OCI-LY1 (cell line): ENCODE measurements at regions not wholly inside any gene's neighbourhood (a gene's known extent, or its start where the extent isn't known, plus 50 kb on each side); places are given as distances from the start of the nearest gene placed in this dataset.

Experiments used
- CTCF ChIP-seq: fragments of 200-600 bp; sonication (generic), shearing (Covaris generic); IDR thresholded peaks from 2 replicates; pipeline ENCODE4 v1.5.1; 2017; ENCODE audit warnings: mild to moderate bottlenecking, antibody characterized with exemption, low read length, moderate library complexity, mixed read lengths
- EZH2 ChIP-seq: fragments of 200-600 bp; sonication (generic), shearing (Covaris generic); IDR thresholded peaks from 2 replicates; pipeline ENCODE4 v1.8.0; 2017; ENCODE audit warnings: borderline replicate concordance, mixed run types, mild to moderate bottlenecking, antibody characterized with exemption, low read length, moderate library complexity, mixed read lengths

DNA sequence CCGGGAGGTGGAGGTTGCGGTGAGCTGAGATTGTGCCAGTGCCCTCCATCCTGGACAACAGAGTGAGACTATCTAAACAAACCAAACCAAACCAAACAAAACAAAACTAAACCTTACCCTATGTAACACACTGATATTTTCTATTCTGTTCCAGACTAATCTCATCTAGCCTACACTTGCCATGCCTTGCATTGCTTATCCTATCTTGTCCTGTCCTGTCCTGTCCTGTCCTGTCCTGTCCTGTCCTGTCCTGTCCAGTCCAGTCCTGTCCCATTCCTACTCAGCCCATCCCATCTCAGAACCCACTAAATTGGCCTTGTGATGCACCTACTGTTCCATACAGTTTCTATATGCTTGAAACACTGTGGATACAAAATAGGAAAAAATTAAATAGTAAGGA is 64.7 kb upstream of the HDAC9 start:
- no peak for TF ChIP-seq CTCF
- TF ChIP-seq EZH2 = no peak
